ENCODE measurements at regions not wholly inside any gene's neighbourhood (a gene's known extent, or its start where the extent isn't known, plus 50 kb on each side); places are given as distances from the start of the nearest gene placed in this dataset.

DNA sequence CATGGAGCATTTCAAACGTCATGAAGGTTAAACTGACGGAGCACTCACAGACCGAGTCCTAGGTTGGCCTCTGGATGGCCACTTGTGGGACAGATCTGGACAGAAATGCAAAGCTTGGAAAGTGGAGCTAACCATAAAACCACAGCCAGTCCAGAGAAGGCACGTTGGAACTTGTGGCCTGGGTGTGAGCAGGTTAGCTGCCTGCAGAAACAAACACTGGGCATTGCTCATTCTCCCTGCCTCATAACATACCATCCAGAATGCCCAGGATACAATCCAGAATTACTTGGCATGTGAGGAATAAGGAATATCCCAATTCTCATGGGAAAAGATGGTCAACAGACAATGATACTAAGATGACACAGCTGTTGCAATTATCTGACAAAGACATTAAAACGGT, 1005.0 kb downstream of the TBC1D22A start:
- Histone ChIP-seq H3K4me2 (replicated peaks; ENCODE audit: low read depth, low read length, poor library complexity, severe bottlenecking) (no peak overlapping the region), H3K9ac (ENCODE audit: low read length) (no peak overlapping the region), H3K27ac (ENCODE audit: low read length in 2 of 2) (no peak overlapping the region), H3K4me3 (ENCODE audit: control extremely low read depth in 1 of 5, extremely low read depth in 1 of 5, insufficient read depth in 1 of 5, low read depth in 2 of 5, low read length in 4 of 5) (no peak overlapping the region), H3K9me3 (ENCODE audit: control extremely low read depth in 1 of 3, control insufficient read depth in 2 of 3, insufficient read depth in 1 of 3, low read length in 2 of 3) (no peaks in the 10 kb centered on the region), H3K4me1 (ENCODE audit: control insufficient read depth in 2 of 2, insufficient read depth in 2 of 2, low read length in 2 of 2) (no peaks in the 10 kb centered on the region), H3K36me3 (replicated peaks in 1 of 2; ENCODE audit: control extremely low read depth in 1 of 2, control insufficient read depth in 1 of 2, extremely low read depth in 1 of 2, insufficient read depth in 2 of 2, low read length in 1 of 2) (no peaks in the 10 kb centered on the region), H3K27me3 (replicated peaks in 1 of 4; ENCODE audit: control extremely low read depth in 1 of 4, control insufficient read depth in 3 of 4, insufficient read depth in 4 of 4, low read length in 3 of 4) (peaks cover 0 to 7% (median 0%) of the 10 kb centered on the region in 4 experiments), H3K79me2 (ENCODE audit: control insufficient read depth, insufficient read depth, low read length) (no peaks in the 10 kb centered on the region), H2AFZ (ENCODE audit: insufficient read depth, low read depth, low read length, poor library complexity, severe bottlenecking) (no peak overlapping the region), H4K20me1 (ENCODE audit: control insufficient read depth, insufficient read depth, low read length, poor library complexity, severe bottlenecking) (no peaks in the 10 kb centered on the region)
- TF ChIP-seq, protein P1, sequence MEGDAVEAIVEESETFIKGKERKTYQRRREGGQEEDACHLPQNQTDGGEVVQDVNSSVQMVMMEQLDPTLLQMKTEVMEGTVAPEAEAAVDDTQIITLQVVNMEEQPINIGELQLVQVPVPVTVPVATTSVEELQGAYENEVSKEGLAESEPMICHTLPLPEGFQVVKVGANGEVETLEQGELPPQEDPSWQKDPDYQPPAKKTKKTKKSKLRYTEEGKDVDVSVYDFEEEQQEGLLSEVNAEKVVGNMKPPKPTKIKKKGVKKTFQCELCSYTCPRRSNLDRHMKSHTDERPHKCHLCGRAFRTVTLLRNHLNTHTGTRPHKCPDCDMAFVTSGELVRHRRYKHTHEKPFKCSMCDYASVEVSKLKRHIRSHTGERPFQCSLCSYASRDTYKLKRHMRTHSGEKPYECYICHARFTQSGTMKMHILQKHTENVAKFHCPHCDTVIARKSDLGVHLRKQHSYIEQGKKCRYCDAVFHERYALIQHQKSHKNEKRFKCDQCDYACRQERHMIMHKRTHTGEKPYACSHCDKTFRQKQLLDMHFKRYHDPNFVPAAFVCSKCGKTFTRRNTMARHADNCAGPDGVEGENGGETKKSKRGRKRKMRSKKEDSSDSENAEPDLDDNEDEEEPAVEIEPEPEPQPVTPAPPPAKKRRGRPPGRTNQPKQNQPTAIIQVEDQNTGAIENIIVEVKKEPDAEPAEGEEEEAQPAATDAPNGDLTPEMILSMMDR (IDR thresholded peaks at IDR 0.05): no peak
- TF ChIP-seq EZH2 (IDR thresholded peaks at IDR 0.05; ENCODE audit: borderline replicate concordance, insufficient read depth, low read depth, low read length, poor library complexity, severe bottlenecking): no peak
- intact Hi-C loops (cut with micrococcal nuclease): no loop called here
- H3K9me3 Mint-ChIP-seq (ENCODE audit: insufficient read depth): peaks cover 2% of the 10 kb centered on the region
- no peak overlapping the region for H3K4me3 Mint-ChIP-seq
- ATAC-seq (ENCODE audit: low read depth) (no peak), DNase-seq (no peak)
- no peak overlapping the region for H3K27ac Mint-ChIP-seq
- 87% methylated on average over 3 of the region's 5 CpGs for WGBS (ENCODE audit: insufficient coverage)
- ChIA-PET CTCF (no interaction called here), POLR2A (no interaction called here)
- no peaks in the 10 kb centered on the region for H3K4me1 Mint-ChIP-seq
- peaks cover 29% of the 10 kb centered on the region for H3K27me3 Mint-ChIP-seq

DNA sequence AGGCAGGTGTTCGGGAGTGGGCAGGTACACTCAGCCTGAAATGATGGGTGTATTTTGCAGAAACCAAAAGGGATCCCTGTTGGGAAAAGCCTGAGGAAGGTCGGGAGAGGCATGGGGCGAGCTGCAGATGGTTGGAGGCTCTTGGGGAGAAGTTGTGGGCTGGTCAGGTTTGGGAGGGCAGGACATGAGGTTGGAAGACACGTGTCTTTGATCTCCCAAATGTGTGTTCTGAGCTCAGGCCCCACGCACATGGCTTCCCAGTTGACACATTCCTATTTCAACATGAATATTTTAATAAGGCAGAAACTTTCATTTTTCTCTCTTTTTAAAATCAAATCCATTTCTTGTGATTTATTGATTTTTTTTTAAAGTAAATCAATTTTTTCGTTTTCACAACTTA, 1003.3 kb downstream of the TBC1D22A start:
- ChIA-PET CTCF (no interaction called here), POLR2A (no interaction called here)
- no peak overlapping the region for H3K4me2 ChIP-seq (replicated peaks; ENCODE audit: low read depth, low read length, poor library complexity, severe bottlenecking)
- H3K4me1 ChIP-seq (ENCODE audit: control insufficient read depth in 2 of 2, insufficient read depth in 2 of 2, low read length in 2 of 2): no peaks in the 10 kb centered on the region
- H3K79me2 ChIP-seq (ENCODE audit: control insufficient read depth, insufficient read depth, low read length): no peaks in the 10 kb centered on the region
- intact Hi-C loops (cut with micrococcal nuclease): no loop called here
- Mint-ChIP-seq H3K4me1 (no peaks in the 10 kb centered on the region), H3K9me3 (ENCODE audit: insufficient read depth) (no peaks in the 10 kb centered on the region), H3K27me3 (peaks cover 26% of the 10 kb centered on the region), H3K4me3 (no peak overlapping the region), H3K27ac (no peak overlapping the region)
- H3K4me3 ChIP-seq (ENCODE audit: control extremely low read depth in 1 of 5, extremely low read depth in 1 of 5, insufficient read depth in 1 of 5, low read depth in 2 of 5, low read length in 4 of 5): no peak overlapping the region
- H4K20me1 ChIP-seq (ENCODE audit: control insufficient read depth, insufficient read depth, low read length, poor library complexity, severe bottlenecking): no peaks in the 10 kb centered on the region
- peaks cover 0 to 7% (median 0%) of the 10 kb centered on the region in 4 experiments for H3K27me3 ChIP-seq (replicated peaks in 1 of 4; ENCODE audit: control extremely low read depth in 1 of 4, control insufficient read depth in 3 of 4, insufficient read depth in 4 of 4, low read length in 3 of 4)
- H3K9ac ChIP-seq (ENCODE audit: low read length): no peak overlapping the region
- WGBS (ENCODE audit: insufficient coverage): 77% methylated on average over 3 of the region's 6 CpGs
- DNase-seq (no peak), ATAC-seq (ENCODE audit: low read depth) (no peak)
- H3K36me3 ChIP-seq (replicated peaks in 1 of 2; ENCODE audit: control extremely low read depth in 1 of 2, control insufficient read depth in 1 of 2, extremely low read depth in 1 of 2, insufficient read depth in 2 of 2, low read length in 1 of 2): no peaks in the 10 kb centered on the region
- no peak overlapping the region for H3K27ac ChIP-seq (ENCODE audit: low read length in 2 of 2)
- H2AFZ ChIP-seq (ENCODE audit: insufficient read depth, low read depth, low read length, poor library complexity, severe bottlenecking): no peak overlapping the region
- no peaks in the 10 kb centered on the region for H3K9me3 ChIP-seq (ENCODE audit: control extremely low read depth in 1 of 3, control insufficient read depth in 2 of 3, insufficient read depth in 1 of 3, low read length in 2 of 3)
- no peak for TF ChIP-seq EZH2 (IDR thresholded peaks at IDR 0.05; ENCODE audit: borderline replicate concordance, insufficient read depth, low read depth, low read length, poor library complexity, severe bottlenecking)
- TF ChIP-seq, protein P1 (IDR thresholded peaks at IDR 0.05): no peak
